HEK293T (cell line): ENCODE measurements at regions not wholly inside any gene's neighbourhood (a gene's known extent, or its start where the extent isn't known, plus 50 kb on each side); places are given as distances from the start of the nearest gene placed in this dataset.

Experiments
- BHLHE40 ChIP-seq: fragments of 450-650 bp; IDR thresholded peaks from 2 replicates; pipeline ENCODE4 v1.6.1; 2016; ENCODE audit warnings: mild to moderate bottlenecking, moderate library complexity, borderline replicate concordance
- ELF4 ChIP-seq: fragments of 450-650 bp; IDR thresholded peaks from 2 replicates; pipeline ENCODE4 v1.6.1; 2017; ENCODE audit warnings: antibody characterized with exemption
- FOXA1 ChIP-seq: fragments of 450-650 bp; IDR thresholded peaks from 2 replicates; pipeline ENCODE4 v1.6.1; 2016; ENCODE audit warnings: mild to moderate bottlenecking
- FOXK2 ChIP-seq: fragments of 450-650 bp; IDR thresholded peaks from 2 replicates; pipeline ENCODE4 v1.6.1; 2016; ENCODE audit warnings: mild to moderate bottlenecking
- FOXM1 ChIP-seq: fragments of 450-650 bp; IDR thresholded peaks from 2 replicates; pipeline ENCODE4 v1.6.1; 2017; ENCODE audit warnings: mild to moderate bottlenecking, borderline replicate concordance
- HDGF ChIP-seq: fragments of 450-650 bp; IDR thresholded peaks from 2 replicates; pipeline ENCODE4 v1.6.1; 2017; ENCODE audit warnings: antibody characterized with exemption, borderline replicate concordance
- L3MBTL2 ChIP-seq: fragments of 450-650 bp; conservative IDR thresholded peaks from 2 replicates; pipeline ENCODE4 v1.6.1; 2016; ENCODE audit warnings: mild to moderate bottlenecking
- LEF1 ChIP-seq: fragments of 450-650 bp; IDR thresholded peaks from 2 replicates; pipeline ENCODE4 v1.6.1; 2017; ENCODE audit warnings: mild to moderate bottlenecking, borderline replicate concordance
- NFRKB ChIP-seq: fragments of 450-650 bp; IDR thresholded peaks from 2 replicates; pipeline ENCODE4 v1.6.1; 2016; ENCODE audit warnings: mild to moderate bottlenecking, moderate library complexity
- PKNOX1 ChIP-seq: fragments of 450-650 bp; IDR thresholded peaks from 2 replicates; pipeline ENCODE4 v1.6.1; 2016
- SP1 ChIP-seq: fragments of 450-650 bp; IDR thresholded peaks from 2 replicates; pipeline ENCODE4 v1.6.1; 2017
- SUZ12 ChIP-seq: fragments of 450-650 bp; IDR thresholded peaks from 2 replicates; pipeline ENCODE4 v1.6.1; 2016; ENCODE audit warnings: mild to moderate bottlenecking
- TARDBP ChIP-seq: fragments of 450-650 bp; IDR thresholded peaks from 2 replicates; pipeline ENCODE4 v1.6.1; 2016
- ZNF384 ChIP-seq: fragments of 450-650 bp; IDR thresholded peaks from 2 replicates; pipeline ENCODE4 v1.6.1; 2016

GRCh38 chr1:2909797-2910196 lies 108.3 kb upstream of the TTC34 start:
- TF ChIP-seq PKNOX1 (no peak), SP1 (no peak), FOXA1 (no peak), SUZ12 (no peak), LEF1 (no peak), FOXK2 (no peak), ZNF384 (no peak), FOXM1 (no peak), BHLHE40 (no peak), ELF4 (no peak), TARDBP (no peak), NFRKB (no peak), HDGF (no peak), L3MBTL2 (no peak)
